GM23248 (cell line): ENCODE measurements at regions not wholly inside any gene's neighbourhood (a gene's known extent, or its start where the extent isn't known, plus 50 kb on each side); places are given as distances from the start of the nearest gene placed in this dataset.

Experiments
- DNase-seq: peaks from one replicate; pipeline ENCODE4 v3.0.0-alpha.2; 2015
- H2AFZ ChIP-seq: fragments of 200-600 bp; sonication (generic); 2 replicates; pipeline ENCODE4 v1.6.1; 2016; ENCODE audit warnings: antibody characterized with exemption
- H3F3A ChIP-seq: fragments of 200-600 bp; sonication (generic); 2 replicates; pipeline ENCODE4 v1.6.1; 2016; ENCODE audit warnings: mild to moderate bottlenecking, antibody characterized with exemption, mixed run types; ENCODE audit not compliant: insufficient read depth
- H3K27ac ChIP-seq: fragments of 200-600 bp; sonication (generic); 2 replicates; pipeline ENCODE4 v1.5.1; 2016; ENCODE audit warnings: mild to moderate bottlenecking
- H3K27me3 ChIP-seq: fragments of 200-600 bp; sonication (generic); replicated peaks from 2 replicates; pipeline ENCODE4 v1.6.1; 2016; ENCODE audit warnings: mild to moderate bottlenecking; ENCODE audit not compliant: insufficient read depth
- H3K36me3 ChIP-seq: fragments of 200-600 bp; sonication (generic); 2 replicates; pipeline ENCODE4 v1.6.1; 2016; ENCODE audit warnings: low read depth, mild to moderate bottlenecking
- H3K4me1 ChIP-seq: fragments of 200-600 bp; sonication (generic); 2 replicates; pipeline ENCODE4 v1.6.1; 2016; ENCODE audit warnings: mild to moderate bottlenecking; ENCODE audit not compliant: insufficient read depth
- H3K4me2 ChIP-seq: fragments of 200-600 bp; sonication (generic); one replicate; pipeline ENCODE4 v1.6.1; 2016; ENCODE audit warnings: mild to moderate bottlenecking; ENCODE audit not compliant: unreplicated experiment
- H3K4me3 ChIP-seq: fragments of 200-600 bp; sonication (generic); 2 replicates; pipeline ENCODE4 v1.5.1; 2016; ENCODE audit warnings: mild to moderate bottlenecking
- H3K79me2 ChIP-seq: fragments of 200-600 bp; sonication (generic); 2 replicates; pipeline ENCODE4 v1.6.1; 2016; ENCODE audit warnings: mild to moderate bottlenecking; ENCODE audit not compliant: insufficient read depth
- H3K9ac ChIP-seq: fragments of 200-600 bp; sonication (generic); 2 replicates; pipeline ENCODE4 v1.6.1; 2016; ENCODE audit warnings: mild to moderate bottlenecking
- H3K9me2 ChIP-seq: fragments of 200-600 bp; sonication (generic); 2 replicates; pipeline ENCODE4 v1.6.1; 2016; ENCODE audit warnings: mixed run types, mild to moderate bottlenecking, moderate library complexity; ENCODE audit not compliant: insufficient read depth
- H3K9me3 ChIP-seq: fragments of 200-600 bp; sonication (generic); one replicate; pipeline ENCODE4 v1.6.1; 2017; ENCODE audit warnings: low read depth
- H4K20me1 ChIP-seq: fragments of 200-600 bp; sonication (generic); 2 replicates; pipeline ENCODE4 v1.6.0; 2016; ENCODE audit not compliant: insufficient read depth
- EZH2 ChIP-seq: fragments of 200-600 bp; sonication (generic); IDR thresholded peaks from 2 replicates; pipeline ENCODE4 v1.6.1; 2018; ENCODE audit warnings: antibody characterized with exemption, mild to moderate bottlenecking; ENCODE audit not compliant: insufficient read depth, poor library complexity, severe bottlenecking
- EZH2phosphoT487 ChIP-seq: fragments of 200-600 bp; sonication (generic); IDR thresholded peaks from 2 replicates; pipeline ENCODE4 v1.6.1; 2018; ENCODE audit warnings: antibody characterized with exemption, moderate library complexity, mild to moderate bottlenecking, low read depth; ENCODE audit not compliant: insufficient read depth
- WGBS, 2 experiments: methylation state at CpG; one replicate each; pipeline ENCODE4 v1.1.6; 2015 to 2017; ENCODE audit warnings: low lambda C conversion rate in 2 of 2, low coverage in 1 of 2; ENCODE audit errors: missing lambda C conversion rate in 2 of 2; 5-methylcytosine and 5-hydroxymethylcytosine counted together
- in situ Hi-C: fragments of 300-500 bp; cut with MboI; formaldehyde crosslinking; loops from 2 replicates; pipeline ENCODE4 v1.15.0; 2020

DNA sequence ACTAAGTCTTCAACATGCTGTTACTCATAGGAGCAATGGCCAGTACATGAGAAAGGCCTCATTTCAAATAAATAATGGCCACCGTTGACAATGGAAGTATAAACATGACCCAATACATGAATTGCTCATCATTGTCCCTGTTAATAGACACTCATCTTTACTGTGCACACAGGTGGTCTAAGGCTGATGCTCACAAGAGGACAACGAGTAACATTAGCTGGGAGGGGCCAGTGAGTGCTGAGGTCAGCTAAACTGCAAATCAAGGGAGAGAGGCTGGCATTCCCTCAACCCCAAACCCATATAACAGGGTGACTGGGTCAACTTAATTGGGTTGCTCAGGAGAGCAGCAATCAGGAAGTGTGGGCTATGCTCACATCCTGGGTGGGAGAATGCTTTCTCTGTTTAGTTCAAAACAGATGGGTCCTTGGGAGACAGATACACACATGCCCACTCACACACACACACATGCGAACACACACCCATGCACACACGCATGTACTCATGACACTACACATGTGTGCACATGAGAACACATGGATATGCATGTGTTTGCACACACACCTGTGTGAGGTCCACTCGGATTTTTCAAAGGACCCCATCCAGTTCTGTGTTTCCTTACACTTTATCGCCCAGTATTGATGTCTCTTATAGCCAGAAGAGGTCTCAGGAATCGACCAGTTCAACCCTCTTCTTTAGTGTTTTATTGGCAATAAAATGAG, 172.0 kb downstream of the INHBB start:
- Histone ChIP-seq H3K79me2 (no peaks in the 10 kb centered on the region), H3K27ac (no peak overlapping the region), H3K4me2 (no peak overlapping the region), H3K4me3 (no peak overlapping the region), H3F3A (no peaks in the 10 kb centered on the region), H3K4me1 (no peaks in the 10 kb centered on the region), H3K36me3 (no peaks in the 10 kb centered on the region), H3K27me3 (peaks cover 17% of the 10 kb centered on the region; the same call in 1 of the 2 replicates), H3K9ac (no peak overlapping the region), H4K20me1 (no peaks in the 10 kb centered on the region), H3K9me3 (no peaks in the 10 kb centered on the region), H3K9me2 (no peaks in the 10 kb centered on the region), H2AFZ (no peak overlapping the region)
- in situ Hi-C loops: no loop called here
- 71 to 82% methylated on average over 7 of the region's 7 CpGs for WGBS, 2 experiments
- DNase-seq: no peak
- no peak for TF ChIP-seq EZH2phosphoT487
- TF ChIP-seq EZH2: no peak

DNA sequence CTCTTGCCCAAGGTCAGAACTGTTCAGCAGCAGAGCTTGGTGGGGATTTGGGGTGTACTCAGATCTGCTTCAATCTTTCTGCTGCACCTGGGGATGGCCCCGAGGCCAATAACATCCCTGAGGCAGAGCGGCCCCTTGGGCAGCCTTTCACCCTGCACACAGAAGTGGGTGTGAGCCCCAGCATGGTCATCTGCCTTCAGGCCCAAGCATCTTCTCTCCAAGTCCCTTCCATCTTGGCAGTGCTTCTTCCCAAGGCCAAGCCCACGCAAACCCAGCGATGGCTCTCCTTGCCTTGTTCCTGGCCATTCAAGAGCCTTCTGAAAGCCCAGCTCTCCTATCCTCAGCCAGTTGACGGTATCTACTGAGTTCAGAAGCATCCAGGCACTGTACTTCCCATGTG, 172.9 kb downstream of the INHBB start:
- Histone ChIP-seq H2AFZ (no peak overlapping the region), H3K4me3 (no peak overlapping the region), H3K79me2 (no peaks in the 10 kb centered on the region), H3K4me1 (no peaks in the 10 kb centered on the region), H3K36me3 (no peaks in the 10 kb centered on the region), H3K9me2 (no peaks in the 10 kb centered on the region), H3K9ac (no peak overlapping the region), H3F3A (no peaks in the 10 kb centered on the region), H4K20me1 (no peaks in the 10 kb centered on the region), H3K4me2 (no peak overlapping the region), H3K9me3 (no peaks in the 10 kb centered on the region), H3K27me3 (peaks cover 17% of the 10 kb centered on the region; the same call in 1 of the 2 replicates), H3K27ac (no peak overlapping the region)
- DNase-seq: no peak
- 89 to 93% methylated on average over 5 of the region's 5 CpGs for WGBS, 2 experiments
- no peak for TF ChIP-seq EZH2phosphoT487
- no peak for TF ChIP-seq EZH2
- in situ Hi-C loops: no loop called here

DNA sequence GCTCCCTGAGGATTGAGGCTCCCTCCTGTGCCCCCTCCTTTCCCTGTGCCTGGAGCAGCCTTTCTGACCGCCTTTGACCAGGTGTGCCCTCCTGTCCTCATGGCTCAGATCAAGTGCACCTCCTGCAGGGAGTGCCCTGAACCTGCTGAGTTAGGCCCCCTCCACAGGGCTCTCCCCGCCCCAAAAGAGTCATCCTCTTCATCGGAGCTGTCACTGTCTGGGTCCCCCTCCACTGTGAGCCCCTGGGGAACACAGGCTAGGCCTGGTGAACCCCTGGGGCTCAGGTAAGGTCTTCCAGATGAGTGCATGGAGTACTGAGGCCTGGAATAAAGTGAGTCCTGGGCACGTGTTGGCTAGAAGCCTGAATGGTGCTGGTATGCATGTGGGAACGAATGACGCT, 173.5 kb downstream of the INHBB start:
- Histone ChIP-seq H3K4me3 (no peak overlapping the region), H3K9me2 (no peaks in the 10 kb centered on the region), H3K36me3 (no peaks in the 10 kb centered on the region), H3K79me2 (no peaks in the 10 kb centered on the region), H3K4me2 (no peak overlapping the region), H3K27ac (no peak overlapping the region), H2AFZ (no peak overlapping the region), H3K9ac (no peak overlapping the region), H4K20me1 (no peaks in the 10 kb centered on the region), H3K9me3 (no peaks in the 10 kb centered on the region), H3F3A (no peaks in the 10 kb centered on the region), H3K27me3 (peaks cover 17% of the 10 kb centered on the region; the same call in 1 of the 2 replicates), H3K4me1 (no peaks in the 10 kb centered on the region)
- DNase-seq: no peak
- in situ Hi-C loops: no loop called here
- 81 to 88% methylated on average over 6 of the region's 6 CpGs for WGBS, 2 experiments
- TF ChIP-seq EZH2 (no peak), EZH2phosphoT487 (no peak)

DNA sequence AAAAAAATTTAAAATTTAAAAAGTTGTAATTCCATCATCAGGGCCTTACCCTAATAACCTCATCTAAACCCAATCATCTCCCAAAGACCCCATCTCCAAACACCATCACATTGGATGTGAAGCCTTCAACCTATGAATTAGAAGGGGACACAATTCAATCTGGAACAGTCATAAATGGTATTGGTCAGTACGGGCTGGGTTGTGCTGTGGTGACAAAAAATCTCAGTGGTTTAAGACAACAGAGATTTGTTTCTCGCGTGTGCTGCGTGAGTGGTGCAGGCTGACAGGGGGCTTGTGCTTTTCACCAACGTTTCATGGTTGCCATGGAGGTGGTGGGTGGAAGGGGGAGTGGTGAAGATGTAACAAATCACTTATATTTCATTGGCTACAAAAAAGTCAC, 174.5 kb downstream of the INHBB start:
- Histone ChIP-seq H2AFZ (no peak overlapping the region), H4K20me1 (no peaks in the 10 kb centered on the region), H3K4me2 (no peak overlapping the region), H3K9me3 (no peaks in the 10 kb centered on the region), H3K9me2 (no peaks in the 10 kb centered on the region), H3K79me2 (no peaks in the 10 kb centered on the region), H3K9ac (no peak overlapping the region), H3K4me1 (no peaks in the 10 kb centered on the region), H3F3A (no peaks in the 10 kb centered on the region), H3K27ac (no peak overlapping the region), H3K4me3 (no peak overlapping the region), H3K27me3 (peaks cover 17% of the 10 kb centered on the region; the same call in 1 of the 2 replicates), H3K36me3 (no peaks in the 10 kb centered on the region)
- in situ Hi-C loops: no loop called here
- TF ChIP-seq EZH2phosphoT487 (no peak), EZH2 (no peak)
- WGBS, 2 experiments: 79 to 84% methylated on average over 5 of the region's 5 CpGs
- DNase-seq: no peak
